ENCODE measurements at regions not wholly inside any gene's neighbourhood (a gene's known extent, or its start where the extent isn't known, plus 50 kb on each side); places are given as distances from the start of the nearest gene placed in this dataset.

DNA sequence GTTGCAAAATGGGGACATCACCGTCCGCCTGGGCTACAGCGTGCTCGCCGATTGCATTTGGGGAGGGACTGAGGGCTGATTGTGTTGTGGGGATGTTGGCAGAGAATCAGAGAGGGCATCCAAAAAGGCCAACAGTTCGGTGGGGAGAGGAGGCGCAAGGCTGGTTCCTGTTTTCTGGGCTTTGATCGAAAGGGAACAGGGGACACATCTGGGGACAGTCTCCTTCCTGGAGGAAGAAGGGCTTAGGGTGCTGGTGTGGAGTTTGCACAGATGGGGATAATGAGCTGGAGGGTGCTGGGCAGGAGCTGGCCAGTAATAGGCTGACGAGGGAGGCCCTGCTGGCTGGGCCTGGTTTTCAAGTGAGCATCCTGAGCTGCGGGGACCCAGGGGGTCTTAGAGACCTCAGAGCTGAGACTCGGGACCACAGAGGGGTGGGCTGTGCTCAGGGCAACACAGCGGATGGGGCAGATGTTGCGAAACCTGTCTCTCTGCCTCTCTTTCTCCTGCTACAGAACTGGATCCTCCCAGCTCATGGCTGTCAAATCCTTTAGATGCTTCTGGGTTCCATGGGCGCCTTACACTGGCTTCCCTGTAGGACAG, 288.7 kb downstream of the SEC14L1 start:
- H3K27ac ChIP-seq (ENCODE audit: low read length): no peak overlapping the region
- peaks cover 21% of the 10 kb centered on the region for H3K4me1 ChIP-seq (ENCODE audit: control insufficient read depth, insufficient read depth, low read length)

DNA sequence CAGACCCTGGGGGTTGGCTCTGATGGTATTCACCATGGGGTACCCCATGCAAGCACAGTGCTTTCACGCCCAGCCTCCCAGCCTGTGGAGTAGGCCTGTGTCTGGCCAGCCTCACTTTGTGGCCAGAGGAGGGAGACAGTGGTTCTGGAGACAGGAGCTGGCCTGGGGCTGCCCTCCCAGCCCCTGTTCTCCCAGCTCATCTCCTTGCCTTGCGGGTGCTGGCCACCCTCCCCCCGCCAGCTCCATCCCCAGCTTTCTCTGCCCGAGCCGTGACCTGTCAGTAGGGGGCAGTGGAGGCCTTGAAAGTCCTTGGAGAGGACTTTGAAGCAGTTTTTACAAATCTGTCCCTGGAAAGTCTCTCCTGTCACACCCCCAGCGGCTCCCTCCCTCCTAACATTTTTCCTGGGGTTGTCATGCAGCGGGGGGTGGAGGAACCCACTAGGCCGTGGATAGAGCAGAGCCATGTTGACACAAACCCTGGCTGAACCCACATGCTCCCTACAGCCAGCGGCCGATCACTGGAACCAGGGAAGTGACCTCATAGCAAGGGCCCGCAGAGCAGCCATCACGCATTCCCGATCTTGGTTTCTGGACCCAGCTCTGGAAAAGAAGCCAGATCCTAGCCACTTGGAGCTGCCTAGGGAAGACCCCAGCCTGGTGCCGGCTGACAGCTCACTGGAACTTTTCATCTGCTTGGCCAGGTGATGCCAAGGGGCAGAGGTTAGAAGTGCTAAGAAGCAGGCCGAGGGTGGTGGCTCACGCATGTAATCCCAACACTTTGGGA, 289.4 kb downstream of the SEC14L1 start:
- WGBS (ENCODE audit: insufficient coverage, insufficient read length): no CpG with 5 or more reads among the region's 16 CpGs
- no peak overlapping the region for H3K4me3 ChIP-seq (ENCODE audit: low read length)
- no peak overlapping the region for H3K27ac ChIP-seq (ENCODE audit: low read length)
- no peaks in the 10 kb centered on the region; the same call in 1 of the 2 replicates for H3K36me3 ChIP-seq (ENCODE audit: control insufficient read depth, insufficient read depth, low read length)
- H3K4me1 ChIP-seq (ENCODE audit: control insufficient read depth, insufficient read depth, low read length): peaks cover 22% of the 10 kb centered on the region
- no peaks in the 10 kb centered on the region for H3K9me3 ChIP-seq (ENCODE audit: control insufficient read depth, insufficient read depth, low read length)
- no peaks in the 10 kb centered on the region for H3K27me3 ChIP-seq (ENCODE audit: control insufficient read depth, insufficient read depth, low read length)
- DNase-seq (ENCODE audit: low read depth, low spot score): peak; percentile 92

More for the DNA sequence above, 288.7 kb downstream of the SEC14L1 start:
- no CpG with 5 or more reads among the region's 14 CpGs for WGBS (ENCODE audit: insufficient coverage, insufficient read length)
- Histone ChIP-seq H3K27me3 (ENCODE audit: control insufficient read depth, insufficient read depth, low read length) (no peaks in the 10 kb centered on the region), H3K36me3 (ENCODE audit: control insufficient read depth, insufficient read depth, low read length) (no peaks in the 10 kb centered on the region; the same call in 1 of the 2 replicates), H3K4me3 (ENCODE audit: low read length) (no peak overlapping the region), H3K9me3 (ENCODE audit: control insufficient read depth, insufficient read depth, low read length) (no peaks in the 10 kb centered on the region)
- no peak for DNase-seq (ENCODE audit: low read depth, low spot score)

DNA sequence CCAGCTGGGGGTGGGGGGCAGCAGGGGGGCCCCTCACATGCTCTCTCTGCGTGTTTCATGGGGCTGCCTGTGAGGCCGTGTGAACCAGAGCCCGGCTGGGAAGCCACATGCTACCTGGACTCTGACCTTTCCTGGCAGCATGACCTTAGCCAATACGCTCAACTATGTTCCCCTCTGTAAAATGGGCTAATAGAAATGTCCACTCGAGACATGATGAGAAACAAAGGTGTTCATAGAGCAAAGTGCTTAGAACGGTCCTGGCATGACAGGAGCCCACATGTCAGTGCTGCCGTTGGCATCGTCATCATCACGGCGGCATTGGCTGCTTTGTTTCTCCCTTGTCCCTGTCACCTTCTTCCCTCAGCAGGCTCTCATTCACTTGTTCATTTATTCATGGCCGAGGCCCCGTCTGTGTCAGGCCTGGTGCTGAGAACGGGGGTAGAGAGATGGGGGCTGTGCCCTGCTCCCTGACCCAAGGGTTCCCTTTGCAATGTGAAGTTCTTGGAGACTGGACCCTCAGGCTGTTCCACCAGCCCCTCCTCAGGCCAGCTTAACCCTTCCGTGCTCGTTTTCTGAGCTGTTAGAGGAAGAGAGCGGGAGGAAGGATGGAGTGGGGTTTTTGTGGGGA, 291.4 kb downstream of the SEC14L1 start:
- Histone ChIP-seq H3K27ac (ENCODE audit: low read length) (no peak overlapping the region), H3K36me3 (ENCODE audit: control insufficient read depth, insufficient read depth, low read length) (no peaks in the 10 kb centered on the region; the same call in 1 of the 2 replicates), H3K4me3 (ENCODE audit: low read length) (no peak overlapping the region), H3K27me3 (ENCODE audit: control insufficient read depth, insufficient read depth, low read length) (no peaks in the 10 kb centered on the region), H3K9me3 (ENCODE audit: control insufficient read depth, insufficient read depth, low read length) (no peaks in the 10 kb centered on the region), H3K4me1 (ENCODE audit: control insufficient read depth, insufficient read depth, low read length) (peaks cover 21% of the 10 kb centered on the region)
- DNase-seq (ENCODE audit: low read depth, low spot score): no peak
- no CpG with 5 or more reads among the region's 16 CpGs for WGBS (ENCODE audit: insufficient coverage, insufficient read length)

DNA sequence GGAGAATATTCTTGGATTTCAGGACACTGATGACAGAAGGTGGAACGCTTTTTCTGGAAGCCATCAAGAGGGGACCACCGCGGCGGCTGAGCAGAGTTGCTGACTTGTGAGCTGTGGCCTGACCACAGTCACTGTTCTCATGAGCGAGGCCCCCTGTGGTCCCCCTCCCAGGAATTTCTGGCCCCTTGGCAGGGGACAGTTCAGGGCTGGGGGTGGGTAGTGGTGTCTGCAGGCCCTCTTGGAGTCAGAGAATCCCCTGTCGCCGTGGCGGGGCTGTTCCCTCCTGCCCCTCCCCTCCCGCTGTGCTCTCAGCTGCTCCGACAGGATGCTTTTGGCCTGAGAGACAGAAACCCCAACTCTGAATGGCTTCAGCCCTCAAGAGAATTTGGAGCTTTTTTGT, 292.0 kb downstream of the SEC14L1 start:
- Histone ChIP-seq H3K4me3 (ENCODE audit: low read length) (no peak overlapping the region), H3K27me3 (ENCODE audit: control insufficient read depth, insufficient read depth, low read length) (no peaks in the 10 kb centered on the region), H3K4me1 (ENCODE audit: control insufficient read depth, insufficient read depth, low read length) (peaks cover 21% of the 10 kb centered on the region), H3K36me3 (ENCODE audit: control insufficient read depth, insufficient read depth, low read length) (no peaks in the 10 kb centered on the region; the same call in 1 of the 2 replicates), H3K27ac (ENCODE audit: low read length) (no peak overlapping the region), H3K9me3 (ENCODE audit: control insufficient read depth, insufficient read depth, low read length) (no peaks in the 10 kb centered on the region)
- WGBS (ENCODE audit: insufficient coverage, insufficient read length): no CpG with 5 or more reads among the region's 10 CpGs
- DNase-seq (ENCODE audit: low read depth, low spot score): no peak

DNA sequence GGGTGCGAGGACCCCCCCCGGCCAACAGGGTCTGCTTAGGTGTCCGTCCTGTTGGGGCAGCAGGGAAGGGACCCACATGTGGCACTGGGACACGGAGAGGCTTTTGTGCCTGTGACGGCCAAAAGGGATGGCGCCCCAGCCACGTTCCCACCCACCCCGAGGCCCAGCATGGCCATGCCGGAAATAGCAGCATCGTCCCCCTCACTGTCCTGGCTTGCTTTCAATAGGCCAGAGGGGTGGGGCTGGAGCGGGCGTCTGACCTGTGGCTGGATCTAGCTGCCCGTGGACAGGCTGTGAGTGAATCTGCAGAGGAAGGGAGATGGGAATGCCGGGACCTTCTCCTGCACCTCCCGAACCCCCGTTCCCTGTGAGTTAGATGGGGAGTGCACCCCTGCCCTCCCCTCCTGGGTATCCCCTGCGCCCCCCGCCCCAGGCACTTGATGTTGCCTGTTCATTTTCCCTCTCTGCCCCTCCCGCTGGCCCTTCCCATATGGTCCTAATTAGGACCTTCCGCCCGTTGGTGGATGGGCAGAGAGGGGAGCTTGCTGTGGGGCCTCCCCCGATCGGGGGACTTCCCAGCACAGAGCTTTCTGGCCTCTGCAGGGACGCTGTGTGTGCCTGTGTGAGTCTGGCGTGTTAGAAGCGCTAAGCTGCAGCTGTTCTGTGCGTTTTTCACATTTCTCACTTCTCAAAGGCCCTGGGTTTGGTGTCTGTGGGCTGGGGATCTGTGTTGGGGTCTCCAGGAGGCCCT, 292.8 kb downstream of the SEC14L1 start:
- Histone ChIP-seq H3K27me3 (ENCODE audit: control insufficient read depth, insufficient read depth, low read length) (no peaks in the 10 kb centered on the region), H3K4me3 (ENCODE audit: low read length) (no peak overlapping the region), H3K36me3 (ENCODE audit: control insufficient read depth, insufficient read depth, low read length) (no peaks in the 10 kb centered on the region; the same call in 1 of the 2 replicates), H3K4me1 (ENCODE audit: control insufficient read depth, insufficient read depth, low read length) (peaks cover 22% of the 10 kb centered on the region), H3K27ac (ENCODE audit: low read length) (no peak overlapping the region), H3K9me3 (ENCODE audit: control insufficient read depth, insufficient read depth, low read length) (no peaks in the 10 kb centered on the region)
- no CpG with 5 or more reads among the region's 27 CpGs for WGBS (ENCODE audit: insufficient coverage, insufficient read length)
- no peak for DNase-seq (ENCODE audit: low read depth, low spot score)

DNA sequence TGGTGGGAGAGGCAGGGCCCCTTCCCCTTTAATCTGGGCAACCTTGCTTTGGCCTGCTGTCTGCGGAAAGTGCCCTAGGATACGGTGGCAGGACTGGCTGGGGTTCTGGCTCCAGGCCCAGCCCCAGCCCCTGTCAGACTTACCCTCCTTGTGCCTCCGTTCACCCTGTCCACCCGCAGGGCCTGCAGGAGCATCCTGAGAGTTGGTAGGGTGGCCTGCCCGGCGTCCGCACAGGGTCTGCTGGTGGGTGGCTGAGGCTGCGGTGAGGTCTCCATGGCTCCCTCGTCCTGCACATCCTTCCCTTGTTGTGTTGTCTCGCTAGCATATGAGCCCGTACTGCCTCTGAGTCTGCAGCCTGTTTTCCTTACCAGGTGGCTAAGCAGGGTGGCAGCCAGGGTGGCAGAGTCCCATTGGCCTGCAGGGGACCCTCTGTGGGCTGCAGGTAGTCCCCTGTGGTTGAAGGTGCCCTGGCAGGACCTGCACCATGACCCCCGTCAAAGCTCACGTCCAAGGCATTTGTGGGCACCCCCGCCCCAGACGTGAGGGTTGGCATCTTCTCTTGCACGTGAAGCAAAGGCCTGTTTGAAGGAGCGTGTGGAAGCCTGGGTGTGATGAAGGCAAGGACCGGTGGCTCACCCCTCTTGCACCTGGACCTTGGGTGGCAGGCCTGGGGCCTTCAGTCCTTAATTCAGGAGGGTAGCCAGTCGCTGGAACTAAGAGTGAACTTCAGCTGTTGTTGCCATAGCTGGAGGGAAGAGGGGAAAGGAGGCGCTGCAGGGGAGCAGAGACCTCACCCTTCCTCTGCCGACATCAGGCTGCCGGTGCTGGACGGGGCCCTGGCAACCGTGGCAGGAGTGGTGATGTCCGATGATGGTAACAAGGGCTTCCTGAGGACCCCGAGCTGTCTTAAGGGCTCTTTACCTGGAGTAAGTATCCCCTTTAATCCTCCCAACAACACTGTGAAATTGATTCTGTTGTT, 293.7 kb downstream of the SEC14L1 start:
- no peaks in the 10 kb centered on the region; the same call in 1 of the 2 replicates for H3K36me3 ChIP-seq (ENCODE audit: control insufficient read depth, insufficient read depth, low read length)
- no CpG with 5 or more reads among the region's 26 CpGs for WGBS (ENCODE audit: insufficient coverage, insufficient read length)
- no peaks in the 10 kb centered on the region for H3K9me3 ChIP-seq (ENCODE audit: control insufficient read depth, insufficient read depth, low read length)
- peaks cover 20% of the 10 kb centered on the region for H3K4me1 ChIP-seq (ENCODE audit: control insufficient read depth, insufficient read depth, low read length)
- H3K27ac ChIP-seq (ENCODE audit: low read length): no peak overlapping the region
- no peak overlapping the region for H3K4me3 ChIP-seq (ENCODE audit: low read length)
- no peak for DNase-seq (ENCODE audit: low read depth, low spot score)
- H3K27me3 ChIP-seq (ENCODE audit: control insufficient read depth, insufficient read depth, low read length): no peaks in the 10 kb centered on the region

DNA sequence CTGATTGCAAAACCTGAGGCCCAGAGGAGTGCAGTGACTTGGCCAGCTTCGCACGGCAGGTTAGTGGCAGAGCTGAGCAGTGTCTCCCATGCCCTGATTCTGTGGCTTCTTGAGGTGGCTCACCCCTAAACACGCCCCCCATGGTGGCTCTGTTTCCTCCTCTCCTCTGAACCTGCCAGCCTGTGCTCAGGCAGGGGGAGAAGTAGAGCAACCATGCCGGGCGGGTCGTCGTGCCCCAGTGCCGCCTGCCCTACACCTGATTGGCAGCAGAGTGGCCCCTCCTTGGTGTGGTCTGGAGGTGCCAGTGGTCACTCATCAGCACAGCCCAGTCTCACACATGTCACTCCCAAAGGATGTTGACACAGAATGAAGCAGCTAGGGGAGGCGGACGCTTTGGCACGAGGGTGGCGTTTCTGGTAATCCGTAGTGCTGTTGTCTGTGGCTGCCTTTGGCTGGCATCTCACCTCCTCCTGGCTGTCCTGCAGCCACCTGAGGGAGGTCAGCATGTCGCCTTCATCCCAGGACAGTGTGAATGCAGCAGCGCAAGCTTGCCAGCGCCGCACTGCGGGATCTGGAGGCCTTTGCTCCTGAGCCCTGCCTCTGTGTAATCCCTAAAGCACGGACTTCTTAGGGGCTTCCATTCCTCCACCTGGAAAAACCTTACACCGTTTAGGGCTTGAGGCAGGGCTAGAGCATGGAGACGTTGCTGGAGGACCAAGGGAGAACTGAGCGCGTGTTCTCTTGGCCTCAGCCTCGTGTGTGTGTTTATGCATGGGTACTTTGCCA, 294.7 kb downstream of the SEC14L1 start:
- H3K4me1 ChIP-seq (ENCODE audit: control insufficient read depth, insufficient read depth, low read length): peaks cover 19% of the 10 kb centered on the region
- H3K27ac ChIP-seq (ENCODE audit: low read length): no peak overlapping the region
- no CpG with 5 or more reads among the region's 24 CpGs for WGBS (ENCODE audit: insufficient coverage, insufficient read length)
- DNase-seq (ENCODE audit: low read depth, low spot score): no peak
- H3K9me3 ChIP-seq (ENCODE audit: control insufficient read depth, insufficient read depth, low read length): no peaks in the 10 kb centered on the region
- H3K4me3 ChIP-seq (ENCODE audit: low read length): no peak overlapping the region
- H3K27me3 ChIP-seq (ENCODE audit: control insufficient read depth, insufficient read depth, low read length): no peaks in the 10 kb centered on the region
- no peaks in the 10 kb centered on the region; the same call in 1 of the 2 replicates for H3K36me3 ChIP-seq (ENCODE audit: control insufficient read depth, insufficient read depth, low read length)

DNA sequence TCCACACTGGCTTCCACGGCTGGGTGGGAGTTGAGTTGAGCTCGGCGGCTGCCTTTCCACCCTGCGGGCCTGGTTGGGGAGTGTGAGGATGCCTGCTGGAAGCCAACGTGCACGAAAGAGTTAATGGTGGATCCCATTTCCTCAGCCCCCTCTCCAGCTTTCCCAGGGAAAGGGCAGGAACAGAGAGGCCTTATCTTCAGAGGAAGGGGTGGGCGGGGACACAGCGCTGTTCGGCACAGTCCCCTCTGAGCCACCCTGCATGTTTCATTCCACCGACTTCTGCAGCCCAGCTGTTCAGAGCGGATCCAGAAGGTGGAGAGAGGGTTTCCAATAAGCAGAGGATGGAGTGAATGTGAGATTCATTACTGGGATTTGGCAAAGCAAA, 295.3 kb downstream of the SEC14L1 start:
- no peaks in the 10 kb centered on the region for H3K27me3 ChIP-seq (ENCODE audit: control insufficient read depth, insufficient read depth, low read length)
- no peaks in the 10 kb centered on the region; the same call in 1 of the 2 replicates for H3K36me3 ChIP-seq (ENCODE audit: control insufficient read depth, insufficient read depth, low read length)
- no peak overlapping the region for H3K4me3 ChIP-seq (ENCODE audit: low read length)
- H3K9me3 ChIP-seq (ENCODE audit: control insufficient read depth, insufficient read depth, low read length): no peaks in the 10 kb centered on the region
- no CpG with 5 or more reads among the region's 11 CpGs for WGBS (ENCODE audit: insufficient coverage, insufficient read length)
- H3K27ac ChIP-seq (ENCODE audit: low read length): no peak overlapping the region
- DNase-seq (ENCODE audit: low read depth, low spot score): no peak
- H3K4me1 ChIP-seq (ENCODE audit: control insufficient read depth, insufficient read depth, low read length): peaks cover 19% of the 10 kb centered on the region

DNA sequence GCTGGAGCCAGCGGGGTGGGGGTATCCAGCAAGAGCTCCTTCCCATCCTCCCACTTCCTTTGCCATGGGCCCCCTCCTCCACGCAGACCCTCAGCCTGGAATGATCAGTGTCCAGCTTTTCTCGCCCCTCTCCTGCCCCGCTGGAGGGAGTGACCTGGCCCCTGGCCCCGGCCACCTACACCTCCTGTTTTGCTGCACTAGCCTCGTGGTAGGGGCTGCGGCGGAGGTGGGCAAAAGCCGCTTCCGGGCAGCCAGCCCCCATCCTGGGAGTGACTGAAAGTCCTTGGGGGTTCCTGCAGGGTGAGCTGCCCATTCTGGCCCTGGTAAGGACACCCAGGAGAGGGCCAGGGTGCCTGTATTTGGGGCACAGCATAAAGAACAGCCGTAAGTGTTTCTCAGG, 295.7 kb downstream of the SEC14L1 start:
- no CpG with 5 or more reads among the region's 11 CpGs for WGBS (ENCODE audit: insufficient coverage, insufficient read length)
- DNase-seq (ENCODE audit: low read depth, low spot score): no peak
- Histone ChIP-seq H3K4me3 (ENCODE audit: low read length) (no peak overlapping the region), H3K9me3 (ENCODE audit: control insufficient read depth, insufficient read depth, low read length) (no peaks in the 10 kb centered on the region), H3K4me1 (ENCODE audit: control insufficient read depth, insufficient read depth, low read length) (peaks cover 19% of the 10 kb centered on the region), H3K36me3 (ENCODE audit: control insufficient read depth, insufficient read depth, low read length) (no peaks in the 10 kb centered on the region; the same call in 1 of the 2 replicates), H3K27ac (ENCODE audit: low read length) (no peak overlapping the region), H3K27me3 (ENCODE audit: control insufficient read depth, insufficient read depth, low read length) (no peaks in the 10 kb centered on the region)

All from iPS DF 6.9 (cell line).